ENCODE measurements at regions not wholly inside any gene's neighbourhood (a gene's known extent, or its start where the extent isn't known, plus 50 kb on each side); places are given as distances from the start of the nearest gene placed in this dataset.
"Not testable (repeated sequence)": the region's sequence is repeated elsewhere in the genome, so short reads cannot be mapped to it uniquely, and the experiment has no call there.

- DNase-seq, result no peak
Measured at GRCh38 chr13:48851707-48852106, 124.0 kb upstream of the FNDC3A start.

- no peak for DNase-seq
Measured at GRCh38 chr13:48852911-48853727, 122.6 kb upstream of the FNDC3A start.

- DNase-seq, result no peak
Measured at GRCh38 chr13:48853728-48854102, 122.0 kb upstream of the FNDC3A start.

- no peak for DNase-seq
Measured at GRCh38 chr13:48857576-48857975, 118.1 kb upstream of the FNDC3A start.

- DNase-seq, result no peak
Measured at GRCh38 chr13:48858122-48858902, 117.4 kb upstream of the FNDC3A start.

- no peak for DNase-seq
Measured at GRCh38 chr13:48859272-48860105, 116.2 kb upstream of the FNDC3A start.

GRCh38 chr13:48860364-48860763 lies 115.3 kb upstream of the FNDC3A start:
- no peak for DNase-seq

GRCh38 chr13:48862572-48862971 lies 113.1 kb upstream of the FNDC3A start:
- DNase-seq, result no peak

GRCh38 chr13:48864100-48864499 lies 111.6 kb upstream of the FNDC3A start:
- no peak for DNase-seq

GRCh38 chr13:48866249-48866648 lies 109.5 kb upstream of the FNDC3A start:
- DNase-seq, result no peak

- DNase-seq, result no peak
Measured at GRCh38 chr13:48873081-48873480, 102.6 kb upstream of the FNDC3A start.

GRCh38 chr13:48873587-48873986 lies 102.1 kb upstream of the FNDC3A start:
- no peak for DNase-seq

- no peak for DNase-seq
Measured at GRCh38 chr13:48874165-48874564, 101.5 kb upstream of the FNDC3A start.

GRCh38 chr13:48875047-48875446 lies 100.7 kb upstream of the FNDC3A start:
- no peak for DNase-seq

GRCh38 chr13:48876289-48876688 lies 99.4 kb upstream of the FNDC3A start:
- DNase-seq, result no peak

- no peak for DNase-seq
Measured at GRCh38 chr13:48879432-48879831, 96.3 kb upstream of the FNDC3A start.

- DNase-seq, result no peak
Measured at GRCh38 chr13:48879854-48880253, 95.9 kb upstream of the FNDC3A start.

- DNase-seq, result not testable (repeated sequence)
Measured at GRCh38 chr13:48883786-48884185, 91.9 kb upstream of the FNDC3A start.

GRCh38 chr13:48885027-48885395 lies 90.7 kb upstream of the FNDC3A start:
- no peak for DNase-seq

GRCh38 chr13:48888613-48889012 lies 87.1 kb upstream of the FNDC3A start:
- DNase-seq, result no peak

GRCh38 chr13:48890391-48890790 lies 85.3 kb upstream of the FNDC3A start:
- no peak for DNase-seq

GRCh38 chr13:48891586-48891985 lies 84.1 kb upstream of the FNDC3A start:
- DNase-seq, result no peak

GRCh38 chr13:48892053-48892687 lies 83.5 kb upstream of the FNDC3A start:
- DNase-seq, result no peak
